Thyroid gland (tissue), 4 donors: ENCODE measurements at regions not wholly inside any gene's neighbourhood (a gene's known extent, or its start where the extent isn't known, plus 50 kb on each side); places are given as distances from the start of the nearest gene placed in this dataset.
"Not testable (repeated sequence)": the region's sequence is repeated elsewhere in the genome, so short reads cannot be mapped to it uniquely, and the experiment has no call there.

Experiments
- DNase-seq, 2 donors: peaks; one replicate each; pipeline ENCODE4 v3.0.0-alpha.2; 2019
- H3K27ac ChIP-seq, 3 donors: fragments of 200-600 bp; sonication (generic); 1 replicate in 2 of 3; 2 replicates in 1 of 3; pipeline ENCODE4 v1.5.1; 2016 to 2019; ENCODE audit warnings: mild to moderate bottlenecking in 1 of 3, moderate library complexity in 1 of 3
- H3K27me3 ChIP-seq: fragments of 200-600 bp; sonication (generic); one replicate; pipeline ENCODE4 v1.5.1; 2019
- H3K36me3 ChIP-seq, 2 donors: fragments of 200-600 bp; sonication (generic); one replicate each; pipeline ENCODE4 v1.5.1; 2016 to 2019
- H3K4me1 ChIP-seq, 2 donors: fragments of 200-600 bp; sonication (generic); one replicate each; pipeline ENCODE4 v1.5.1; 2017 to 2019
- H3K4me3 ChIP-seq, 3 donors: fragments of 200-600 bp; sonication (generic); replicated peaks in 1 of 3; 1 replicate in 2 of 3; 2 replicates in 1 of 3; pipeline ENCODE4 v1.5.1; 2016; ENCODE audit warnings: mild to moderate bottlenecking in 1 of 3
- H3K9me3 ChIP-seq: fragments of 200-600 bp; sonication (generic); one replicate; pipeline ENCODE4 v1.5.1; 2017
- CTCF ChIP-seq, 6 experiments: fragments of 200-600 bp in 3 of 6; fragments of 450-650 bp in 3 of 6; sonication (generic) in 3 of 6; IDR thresholded peaks; one replicate each; pipeline ENCODE4 v1.5.1; 2016 to 2019; ENCODE audit warnings: antibody characterized with exemption in 6 of 6, mild to moderate bottlenecking in 2 of 6, inconsistent platforms in 1 of 6, moderate library complexity in 1 of 6
- POLR2A ChIP-seq, 2 donors: fragments of 450-650 bp; IDR thresholded peaks; one replicate each; pipeline ENCODE4 v1.6.1; 2017; ENCODE audit warnings: antibody characterized with exemption in 2 of 2, mild to moderate bottlenecking in 2 of 2, moderate library complexity in 1 of 2
- WGBS, 2 donors: methylation state at CpG; one replicate each; pipeline ENCODE4 v1.1.5; 2017; 5-methylcytosine and 5-hydroxymethylcytosine counted together
- intact Hi-C: fragments of 100-400 bp; cut with DNase I; formaldehyde crosslinking; loops from one replicate; pipeline ENCODE4 v1.15.1; 2023

DNA sequence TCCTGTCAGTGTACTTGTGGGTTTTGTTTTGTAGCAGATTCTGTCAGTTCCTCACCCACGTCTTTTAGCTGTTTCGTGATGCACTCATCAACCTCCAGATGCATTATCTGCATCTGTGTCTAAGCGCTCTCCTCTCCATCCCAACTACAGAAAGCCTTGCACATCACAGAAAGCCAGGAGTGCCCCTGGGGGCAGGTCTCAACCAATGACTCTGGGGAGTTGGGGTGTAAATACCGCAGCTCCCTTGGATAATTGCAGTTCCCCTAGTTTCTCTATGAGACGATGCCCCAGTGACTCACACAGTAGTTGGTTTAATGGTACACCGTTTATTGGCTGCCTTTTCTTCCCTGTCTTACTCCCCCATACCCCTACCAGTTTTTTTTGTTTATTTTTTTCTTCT, 158.1 kb downstream of the SOX4 start:
- 90 to 94% methylated on average over 6 of the region's 6 CpGs for WGBS, 2 donors
- H3K27ac ChIP-seq = no peak overlapping the region
- intact Hi-C loops = no loop called here

GRCh38 chr6:21752054-21752811, 158.7 kb downstream of the SOX4 start:
- intact Hi-C loops = no loop called here
- Histone ChIP-seq H3K4me3 (no peak overlapping the region), H3K27ac (no peak overlapping the region), H3K36me3 (no peaks in the 10 kb centered on the region), H3K4me1 (peaks cover 7 to 25% of the 10 kb centered on the region in 2 donors), H3K9me3 (no peaks in the 10 kb centered on the region), H3K27me3 (no peaks in the 10 kb centered on the region)
- DNase-seq = no peak
- 91 to 92% methylated on average over 4 of the region's 4 CpGs for WGBS, 2 donors
- TF ChIP-seq POLR2A (IDR thresholded peaks at IDR 0.05) = no peak
- TF ChIP-seq CTCF (IDR thresholded peaks at IDR 0.05) = no peak

More for the DNA sequence above, 158.1 kb downstream of the SOX4 start:
- Histone ChIP-seq H3K4me1 (peaks cover 7 to 25% of the 10 kb centered on the region in 2 donors), H3K27me3 (no peaks in the 10 kb centered on the region), H3K4me3 (no peak overlapping the region), H3K36me3 (no peaks in the 10 kb centered on the region), H3K9me3 (no peaks in the 10 kb centered on the region)
- DNase-seq = no peak
- TF ChIP-seq CTCF (IDR thresholded peaks at IDR 0.05) (no peak), POLR2A (IDR thresholded peaks at IDR 0.05) (no peak)

- Histone ChIP-seq H3K27me3 (no peaks in the 10 kb centered on the region), H3K4me3 (no peak overlapping the region), H3K36me3 (no peaks in the 10 kb centered on the region), H3K9me3 (no peaks in the 10 kb centered on the region), H3K4me1 (peaks cover 7 to 25% of the 10 kb centered on the region in 2 donors), H3K27ac (peak overlapping the region in 1 of 3 donors; percentile 24)
- TF ChIP-seq CTCF (IDR thresholded peaks at IDR 0.05) (no peak), POLR2A (IDR thresholded peaks at IDR 0.05) (no peak)
- intact Hi-C loops = no loop called here
- no peak for DNase-seq
- WGBS, 2 donors = 37 to 43% methylated on average over 11 of the region's 11 CpGs
Measured at GRCh38 chr6:21753241-21754108, 159.9 kb downstream of the SOX4 start.

GRCh38 chr6:21754891-21755290, 161.3 kb downstream of the SOX4 start:
- no peaks in the 10 kb centered on the region for H3K36me3 ChIP-seq
- no peak overlapping the region for H3K4me3 ChIP-seq
- no peaks in the 10 kb centered on the region for H3K27me3 ChIP-seq
- DNase-seq = no peak
- peaks cover 7 to 18% of the 10 kb centered on the region in 2 donors for H3K4me1 ChIP-seq
- TF ChIP-seq CTCF (IDR thresholded peaks at IDR 0.05) = no peak
- no peak for TF ChIP-seq POLR2A (IDR thresholded peaks at IDR 0.05)
- intact Hi-C loops = no loop called here
- H3K9me3 ChIP-seq = no peaks in the 10 kb centered on the region
- 90 to 91% methylated on average over 5 of the region's 5 CpGs for WGBS, 2 donors
- H3K27ac ChIP-seq = no peak overlapping the region

DNA sequence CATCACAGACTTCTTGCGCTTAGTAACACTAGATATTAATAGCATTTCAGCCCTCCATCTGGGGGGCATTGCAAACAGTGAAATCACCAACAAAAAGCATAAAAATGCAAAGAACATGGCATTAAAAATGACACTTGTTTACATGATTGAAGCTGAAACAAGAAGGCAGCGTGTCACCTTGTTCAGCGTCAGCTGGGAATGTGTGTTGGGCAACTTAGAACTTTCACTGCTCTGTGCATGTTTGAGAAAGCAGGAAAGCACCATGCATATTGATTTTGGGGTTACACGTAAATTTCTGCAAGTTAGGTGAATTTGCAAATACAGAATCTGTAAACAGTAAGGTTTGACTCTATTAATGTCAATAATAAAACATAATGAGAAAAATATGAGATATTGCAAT, 162.9 kb downstream of the SOX4 start:
- no peak overlapping the region for H3K27ac ChIP-seq
- H3K4me1 ChIP-seq = peaks cover 7 to 13% of the 10 kb centered on the region in 2 donors
- H3K36me3 ChIP-seq = no peaks in the 10 kb centered on the region
- no peak for TF ChIP-seq CTCF (IDR thresholded peaks at IDR 0.05)
- no peak for TF ChIP-seq POLR2A (IDR thresholded peaks at IDR 0.05)
- WGBS, 2 donors = 85 to 97% methylated on average over 4 of the region's 4 CpGs
- H3K27me3 ChIP-seq = no peaks in the 10 kb centered on the region
- DNase-seq = no peak
- intact Hi-C loops = no loop called here
- H3K4me3 ChIP-seq = no peak overlapping the region
- H3K9me3 ChIP-seq = no peaks in the 10 kb centered on the region

DNA sequence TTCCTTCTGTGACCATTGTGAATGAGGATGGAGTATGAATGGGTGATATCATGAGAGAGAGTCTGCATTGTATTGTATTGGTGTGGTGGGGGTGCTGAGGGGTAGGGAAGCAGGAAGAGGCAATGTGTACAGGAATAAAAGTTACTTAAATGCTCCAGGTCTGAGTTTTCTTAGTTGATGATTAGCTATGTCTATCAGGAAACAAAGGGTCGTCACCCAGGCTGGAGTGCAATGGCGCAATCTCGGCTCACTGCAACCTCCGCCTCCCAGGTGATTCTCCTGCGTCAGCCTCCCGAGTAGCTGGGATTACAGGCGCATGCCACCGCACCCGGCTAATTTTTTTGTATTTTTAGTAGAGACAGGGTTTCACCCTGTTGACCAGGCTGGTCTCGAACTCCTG, 163.8 kb downstream of the SOX4 start:
- DNase-seq, H3K27me3 ChIP-seq, H3K9me3 ChIP-seq, H3K4me3 ChIP-seq, H3K36me3 ChIP-seq, intact Hi-C loops, H3K27ac ChIP-seq: not testable (repeated sequence)
- 93 to 95% methylated on average over 10 of the region's 10 CpGs for WGBS, 2 donors
- H3K4me1 ChIP-seq = peaks cover 7 to 13% of the 10 kb centered on the region in 2 donors
